Gastrocnemius medialis (tissue), 4 donors: ENCODE measurements at regions not wholly inside any gene's neighbourhood (a gene's known extent, or its start where the extent isn't known, plus 50 kb on each side); places are given as distances from the start of the nearest gene placed in this dataset.

Experiments used
- CTCF ChIP-seq, 5 experiments: fragments of 450-650 bp in 3 of 5; fragments of 200-600 bp in 2 of 5; sonication (generic) in 2 of 5; IDR thresholded peaks in 4 of 5; conservative IDR thresholded peaks in 1 of 5; 1 replicate in 4 of 5; 2 replicates in 1 of 5; pipeline ENCODE4 v1.5.1; 2016 to 2019; ENCODE audit warnings: antibody characterized with exemption in 5 of 5, mild to moderate bottlenecking in 3 of 5, moderate library complexity in 3 of 5
- POLR2A ChIP-seq, 2 donors: fragments of 450-650 bp; IDR thresholded peaks; one replicate each; pipeline ENCODE4 v1.6.1; 2017; ENCODE audit warnings: antibody characterized with exemption in 2 of 2, mild to moderate bottlenecking in 2 of 2, moderate library complexity in 2 of 2

GRCh38 chr10:110355922-110356627, 51.4 kb upstream of the SMNDC1 start:
- TF ChIP-seq CTCF (IDR thresholded peaks at IDR 0.05 in 4 of 5, conservative IDR thresholded peaks at IDR 0.05 in 1 of 5) (no peak), POLR2A (IDR thresholded peaks at IDR 0.05) (no peak)
